ENCODE measurements at regions not wholly inside any gene's neighbourhood (a gene's known extent, or its start where the extent isn't known, plus 50 kb on each side); places are given as distances from the start of the nearest gene placed in this dataset.

GRCh38 chr2:221186873-221187272 is 385.2 kb downstream of the EPHA4 start:
- TF ChIP-seq, protein P1, sequence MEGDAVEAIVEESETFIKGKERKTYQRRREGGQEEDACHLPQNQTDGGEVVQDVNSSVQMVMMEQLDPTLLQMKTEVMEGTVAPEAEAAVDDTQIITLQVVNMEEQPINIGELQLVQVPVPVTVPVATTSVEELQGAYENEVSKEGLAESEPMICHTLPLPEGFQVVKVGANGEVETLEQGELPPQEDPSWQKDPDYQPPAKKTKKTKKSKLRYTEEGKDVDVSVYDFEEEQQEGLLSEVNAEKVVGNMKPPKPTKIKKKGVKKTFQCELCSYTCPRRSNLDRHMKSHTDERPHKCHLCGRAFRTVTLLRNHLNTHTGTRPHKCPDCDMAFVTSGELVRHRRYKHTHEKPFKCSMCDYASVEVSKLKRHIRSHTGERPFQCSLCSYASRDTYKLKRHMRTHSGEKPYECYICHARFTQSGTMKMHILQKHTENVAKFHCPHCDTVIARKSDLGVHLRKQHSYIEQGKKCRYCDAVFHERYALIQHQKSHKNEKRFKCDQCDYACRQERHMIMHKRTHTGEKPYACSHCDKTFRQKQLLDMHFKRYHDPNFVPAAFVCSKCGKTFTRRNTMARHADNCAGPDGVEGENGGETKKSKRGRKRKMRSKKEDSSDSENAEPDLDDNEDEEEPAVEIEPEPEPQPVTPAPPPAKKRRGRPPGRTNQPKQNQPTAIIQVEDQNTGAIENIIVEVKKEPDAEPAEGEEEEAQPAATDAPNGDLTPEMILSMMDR (IDR thresholded peaks at IDR 0.05) = no peak
- TF ChIP-seq POLR2A (IDR thresholded peaks at IDR 0.05) (no peak), EP300 (IDR thresholded peaks at IDR 0.05) (no peak)
